Activated T-cell treated with anti-CD3 and anti-CD28 coated beads, Interleukin-2, amount 50 U/mL, for 4 hours (primary cell): ENCODE measurements at regions not wholly inside any gene's neighbourhood (a gene's known extent, or its start where the extent isn't known, plus 50 kb on each side); places are given as distances from the start of the nearest gene placed in this dataset.
"Not testable (repeated sequence)": the region's sequence is repeated elsewhere in the genome, so short reads cannot be mapped to it uniquely, and the experiment has no call there.

ENCODE experiments used
- ATAC-seq, 2 donors: fragments of 200-7000 bp; cut with Tn5 transposase; one replicate each; pipeline ENCODE4 v1.10.0; 2021
- DNase-seq: peaks from one replicate; pipeline ENCODE4 v3.0.0-alpha.2; 2020
- H3K27me3 Mint-ChIP-seq: one replicate; pipeline ENCODE4 v1.8.0; 2021; ENCODE audit warnings: low read depth, mixed read lengths
- H3K36me3 Mint-ChIP-seq: one replicate; pipeline ENCODE4 v1.8.0; 2022; ENCODE audit warnings: mixed read lengths; ENCODE audit not compliant: insufficient read depth
- H3K4me1 Mint-ChIP-seq: one replicate; pipeline ENCODE4 v1.8.0; 2021; ENCODE audit warnings: low read depth, mixed read lengths
- H3K4me3 Mint-ChIP-seq: one replicate; pipeline ENCODE4 v1.8.0; 2021; ENCODE audit warnings: mild to moderate bottlenecking, moderate library complexity, mixed read lengths
- H3K9me3 Mint-ChIP-seq: one replicate; pipeline ENCODE4 v1.8.0; 2021; ENCODE audit warnings: mixed read lengths

DNA sequence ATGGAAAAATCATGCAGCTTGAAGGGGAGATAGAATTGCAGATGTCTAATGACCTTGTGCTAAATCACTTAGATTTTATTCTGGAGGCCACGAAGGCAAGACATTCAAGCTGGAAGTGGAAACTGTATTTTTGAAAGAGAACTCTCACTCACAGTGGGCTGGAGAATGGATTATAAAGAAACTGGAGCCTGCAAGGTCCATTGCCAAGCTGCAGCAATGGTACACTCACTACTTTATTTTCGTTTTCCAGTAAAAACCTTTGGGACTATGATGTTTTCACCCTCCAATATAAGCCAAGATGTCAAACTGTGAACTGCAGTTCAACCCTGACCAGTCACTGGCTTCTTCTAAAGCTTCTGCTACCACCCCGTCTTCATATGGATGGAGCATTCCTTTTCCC, 62.0 kb downstream of the SKIDA1 start:
- DNase-seq (no peak), ATAC-seq (no peak)
- no peaks in the 10 kb centered on the region for H3K4me1 Mint-ChIP-seq
- peaks cover 5% of the 10 kb centered on the region for H3K27me3 Mint-ChIP-seq
- no peaks in the 10 kb centered on the region for H3K9me3 Mint-ChIP-seq
- no peaks in the 10 kb centered on the region for H3K36me3 Mint-ChIP-seq
- H3K4me3 Mint-ChIP-seq, result no peak overlapping the region

DNA sequence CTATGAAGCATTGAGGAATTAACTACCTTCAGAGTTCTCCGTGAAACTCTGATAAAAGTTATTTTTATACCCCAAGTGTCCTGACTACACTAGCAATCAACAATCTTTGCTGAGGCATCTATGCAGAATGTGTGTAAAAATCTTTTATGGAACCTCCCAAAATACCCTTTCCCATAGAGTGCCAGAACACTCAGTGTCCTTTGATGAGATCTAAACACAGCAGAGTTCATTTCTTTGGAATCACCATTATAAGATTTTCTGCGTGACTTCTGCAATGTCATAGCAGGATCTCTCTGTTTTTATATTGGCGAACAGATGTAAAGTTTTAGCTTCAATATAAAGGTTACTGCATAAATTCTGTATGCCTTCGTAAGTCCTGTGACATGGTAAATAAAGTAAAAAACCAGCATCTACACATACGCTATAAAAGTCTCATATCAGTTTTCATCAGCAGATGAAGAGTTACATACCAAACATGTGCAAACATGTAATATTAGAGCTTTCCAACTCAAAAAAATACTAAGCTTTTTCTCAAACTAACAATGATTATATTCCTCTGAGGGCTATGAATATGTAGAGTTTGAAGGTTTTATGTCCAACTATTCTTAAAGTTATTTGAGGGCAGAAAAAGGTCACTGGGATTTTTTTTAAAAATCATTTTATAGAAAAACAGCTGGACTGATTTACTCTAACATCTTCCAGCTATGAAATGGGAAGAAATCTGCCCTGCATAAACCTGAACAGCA, 67.2 kb downstream of the SKIDA1 start:
- peaks cover 14% of the 10 kb centered on the region for H3K27me3 Mint-ChIP-seq
- H3K36me3 Mint-ChIP-seq, result no peaks in the 10 kb centered on the region
- H3K4me3 Mint-ChIP-seq, result no peak overlapping the region
- H3K4me1 Mint-ChIP-seq, result no peaks in the 10 kb centered on the region
- no peaks in the 10 kb centered on the region for H3K9me3 Mint-ChIP-seq
- ATAC-seq, result no peak
- DNase-seq, result no peak

DNA sequence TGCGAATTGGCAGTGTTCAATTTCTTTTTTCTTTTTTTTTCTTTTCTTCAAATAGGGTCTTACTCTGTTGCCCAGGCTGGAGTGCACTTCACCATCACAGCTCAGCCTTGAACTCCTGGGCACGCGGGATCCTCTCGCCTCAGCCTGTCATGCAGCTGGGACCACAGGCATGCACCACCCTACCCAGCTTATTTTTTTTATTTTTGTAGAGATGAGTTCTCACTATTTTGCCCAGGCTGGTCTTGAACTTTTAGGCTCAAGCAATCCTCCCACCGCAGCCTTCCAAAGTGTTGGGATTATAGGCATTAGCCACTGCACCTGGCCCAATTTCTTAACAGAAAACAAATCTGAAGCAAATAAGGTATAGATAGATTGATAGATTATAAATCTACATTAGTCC, 69.3 kb downstream of the SKIDA1 start:
- H3K4me1 Mint-ChIP-seq, result no peaks in the 10 kb centered on the region
- H3K4me3 Mint-ChIP-seq, result no peak overlapping the region
- DNase-seq, result no peak
- H3K9me3 Mint-ChIP-seq, result no peaks in the 10 kb centered on the region
- H3K27me3 Mint-ChIP-seq, result peaks cover 13% of the 10 kb centered on the region
- H3K36me3 Mint-ChIP-seq, result no peaks in the 10 kb centered on the region
- ATAC-seq, result no peak

GRCh38 chr10:21452203-21452602, 73.3 kb downstream of the SKIDA1 start:
- no peak for ATAC-seq
- no peaks in the 10 kb centered on the region for H3K9me3 Mint-ChIP-seq
- DNase-seq, result no peak
- no peaks in the 10 kb centered on the region for H3K36me3 Mint-ChIP-seq
- no peak overlapping the region for H3K4me3 Mint-ChIP-seq
- H3K27me3 Mint-ChIP-seq, result peaks cover 13% of the 10 kb centered on the region
- H3K4me1 Mint-ChIP-seq, result no peaks in the 10 kb centered on the region

DNA sequence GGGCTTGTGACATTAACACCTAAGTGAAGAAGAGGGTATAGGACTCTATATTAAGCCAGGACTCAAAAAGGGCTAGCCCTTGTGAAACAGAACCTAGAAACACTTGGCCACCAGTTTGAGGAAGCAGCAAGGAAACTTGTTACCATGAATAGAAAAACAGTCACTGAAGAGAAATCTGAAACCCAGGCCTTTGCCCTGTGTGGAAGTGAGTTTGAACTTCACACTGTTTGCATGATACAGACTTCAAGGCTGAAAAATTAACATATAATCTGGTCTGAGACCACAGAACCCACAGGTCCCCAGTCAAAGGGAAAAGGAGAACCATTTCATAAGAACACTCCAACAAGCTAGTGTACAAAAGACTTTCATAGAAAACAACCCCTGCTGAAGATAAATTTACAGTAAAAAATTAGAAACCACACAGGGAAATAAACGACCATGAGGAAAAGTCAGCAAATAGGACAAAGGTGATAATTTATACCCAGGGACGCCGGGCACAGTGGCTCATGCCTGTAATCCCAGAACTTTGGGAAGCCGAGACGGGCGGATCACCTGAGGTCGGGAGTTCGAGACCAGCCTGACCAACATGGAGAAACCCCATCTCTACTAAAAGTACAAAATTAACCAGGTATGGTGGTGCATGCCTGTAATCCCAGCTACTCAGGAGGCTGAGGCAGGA, 76.1 kb downstream of the SKIDA1 start:
- H3K36me3 Mint-ChIP-seq, result no peaks in the 10 kb centered on the region
- ATAC-seq (no peak), DNase-seq (no peak)
- H3K27me3 Mint-ChIP-seq, result peaks cover 7% of the 10 kb centered on the region
- H3K4me1 Mint-ChIP-seq, result no peaks in the 10 kb centered on the region
- no peak overlapping the region for H3K4me3 Mint-ChIP-seq
- H3K9me3 Mint-ChIP-seq, result no peaks in the 10 kb centered on the region

DNA sequence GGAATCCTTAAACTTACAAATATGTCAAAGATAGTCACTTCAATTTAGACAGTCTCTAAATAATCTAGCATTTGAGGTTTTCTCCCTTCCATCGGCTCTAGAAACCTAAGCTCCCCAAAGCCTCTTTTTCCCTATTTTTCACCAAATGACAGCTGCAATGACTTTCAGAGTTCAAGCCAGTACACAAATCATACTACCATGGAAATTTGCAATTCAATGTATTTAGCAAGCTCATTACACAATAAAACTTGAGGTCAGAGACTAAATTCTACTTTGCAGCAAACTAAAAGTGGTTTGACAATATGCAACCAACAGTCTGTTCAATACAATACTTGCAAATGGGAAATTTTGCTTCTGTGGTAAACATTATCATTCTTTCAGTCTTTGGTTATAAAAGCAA, 80.3 kb downstream of the SKIDA1 start:
- DNase-seq, result no peak

GRCh38 chr10:21441625-21442024, 83.9 kb downstream of the SKIDA1 start:
- H3K27me3 Mint-ChIP-seq, result no peaks in the 10 kb centered on the region
- DNase-seq (no peak), ATAC-seq (no peak)
- no peaks in the 10 kb centered on the region for H3K4me1 Mint-ChIP-seq
- no peaks in the 10 kb centered on the region for H3K36me3 Mint-ChIP-seq
- H3K9me3 Mint-ChIP-seq, result no peaks in the 10 kb centered on the region
- no peak overlapping the region for H3K4me3 Mint-ChIP-seq

More for the DNA sequence above, 80.3 kb downstream of the SKIDA1 start:
- Mint-ChIP-seq H3K27me3 (no peaks in the 10 kb centered on the region), H3K9me3 (no peaks in the 10 kb centered on the region), H3K4me1 (no peaks in the 10 kb centered on the region), H3K36me3 (no peaks in the 10 kb centered on the region), H3K4me3 (no peak overlapping the region)
- no peak for ATAC-seq

DNA sequence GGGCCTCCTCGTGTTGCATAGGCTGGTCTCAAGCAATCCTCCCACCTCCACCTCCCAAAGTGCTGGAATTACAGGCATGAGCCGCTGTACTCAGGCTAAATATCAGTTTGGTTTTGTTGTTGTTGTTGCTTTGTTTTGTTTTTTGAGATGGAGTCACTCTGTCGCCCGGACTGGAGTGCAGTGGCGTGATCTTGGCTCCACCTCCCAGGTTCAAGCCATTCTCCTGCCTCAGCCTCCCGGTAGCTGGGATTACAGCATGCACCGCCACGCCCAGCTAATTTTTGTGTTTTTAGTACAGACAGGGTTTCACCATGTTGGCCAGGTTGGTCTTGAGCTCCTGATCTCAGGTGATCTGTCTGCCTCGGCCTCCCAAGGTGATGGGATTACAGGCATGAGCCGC, 86.6 kb downstream of the SKIDA1 start:
- not testable (repeated sequence) for ATAC-seq, H3K27me3 Mint-ChIP-seq, H3K4me3 Mint-ChIP-seq, H3K36me3 Mint-ChIP-seq, H3K4me1 Mint-ChIP-seq, H3K9me3 Mint-ChIP-seq, DNase-seq

DNA sequence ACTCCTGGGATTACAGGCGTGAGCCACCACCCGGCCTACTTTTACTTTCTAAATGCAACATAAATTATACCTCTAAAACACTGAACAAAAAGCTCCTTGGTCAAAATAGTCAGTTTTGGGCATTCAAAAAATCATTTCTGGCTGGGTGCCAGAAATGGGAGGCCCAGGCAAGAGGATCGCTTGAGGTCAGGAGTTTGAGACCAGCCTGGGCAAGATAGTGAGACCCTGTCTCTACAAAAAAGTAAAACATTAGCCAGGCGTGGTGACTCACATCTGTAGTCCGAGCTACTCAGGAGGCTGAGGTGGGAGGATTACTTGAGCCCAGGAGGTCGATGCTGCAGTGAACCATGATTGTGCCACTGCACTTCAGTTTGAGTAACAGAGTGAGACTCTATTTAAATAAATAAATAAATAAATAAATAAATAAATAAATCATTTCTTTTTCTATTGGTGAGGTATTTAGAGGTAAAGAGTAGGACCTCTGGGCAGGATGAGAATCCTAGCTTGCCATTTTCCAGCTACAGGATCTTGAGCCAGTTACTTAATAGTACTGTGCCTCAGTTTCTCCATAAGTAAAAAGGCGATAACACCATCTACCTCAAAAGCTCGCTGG, 87.6 kb downstream of the SKIDA1 start:
- Mint-ChIP-seq H3K27me3 (no peaks in the 10 kb centered on the region), H3K4me1 (no peaks in the 10 kb centered on the region), H3K36me3 (no peaks in the 10 kb centered on the region), H3K4me3 (no peak overlapping the region), H3K9me3 (no peaks in the 10 kb centered on the region)
- ATAC-seq (no peak), DNase-seq (no peak)

DNA sequence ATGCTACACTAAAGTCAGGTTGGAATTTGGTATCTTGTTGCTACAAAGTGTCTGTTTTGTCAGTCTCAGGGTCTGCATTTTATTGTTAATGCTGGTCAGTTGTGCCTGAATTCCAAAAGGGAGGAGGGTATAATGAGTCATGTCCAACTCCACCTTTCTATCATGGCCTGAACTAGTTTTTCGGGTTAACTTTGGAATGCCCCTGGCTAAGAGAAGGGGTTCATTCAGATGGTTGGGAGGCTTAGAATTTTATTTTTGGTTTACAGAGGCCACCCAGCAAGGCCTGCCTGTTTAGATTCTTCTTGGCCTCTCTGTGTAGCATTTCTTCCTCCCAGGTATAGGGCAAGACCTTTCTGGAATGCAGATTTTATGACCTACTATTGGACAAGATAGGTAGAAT, 93.2 kb downstream of the SKIDA1 start:
- no peak overlapping the region for H3K4me3 Mint-ChIP-seq
- no peaks in the 10 kb centered on the region for H3K9me3 Mint-ChIP-seq
- no peaks in the 10 kb centered on the region for H3K36me3 Mint-ChIP-seq
- no peak for ATAC-seq
- no peaks in the 10 kb centered on the region for H3K4me1 Mint-ChIP-seq
- H3K27me3 Mint-ChIP-seq, result no peaks in the 10 kb centered on the region
- no peak for DNase-seq

DNA sequence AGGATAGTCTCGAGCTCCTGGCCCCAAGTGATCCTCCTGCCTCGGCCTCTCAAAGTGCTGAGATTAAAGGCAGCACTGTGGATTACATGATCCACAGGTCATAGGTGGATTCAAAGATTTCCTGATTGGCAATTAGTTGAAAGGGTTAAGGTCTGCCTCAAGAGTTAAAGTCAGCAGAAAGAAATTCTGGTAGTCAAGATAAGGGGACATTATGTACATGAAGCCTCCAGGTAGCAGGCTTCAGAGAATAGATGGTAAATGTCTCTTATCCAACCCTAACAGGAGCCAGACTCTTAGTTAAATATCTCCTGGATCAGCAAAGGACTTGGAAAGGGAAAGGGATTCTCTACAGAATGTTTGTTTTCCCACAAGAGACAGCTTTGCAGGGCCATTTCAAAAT, 93.7 kb downstream of the SKIDA1 start:
- Mint-ChIP-seq H3K9me3 (no peaks in the 10 kb centered on the region), H3K4me1 (no peaks in the 10 kb centered on the region), H3K4me3 (no peak overlapping the region), H3K36me3 (no peaks in the 10 kb centered on the region), H3K27me3 (no peaks in the 10 kb centered on the region)
- ATAC-seq (no peak), DNase-seq (no peak)

GRCh38 chr10:21427804-21428481, 97.5 kb downstream of the SKIDA1 start:
- Mint-ChIP-seq H3K9me3 (no peaks in the 10 kb centered on the region), H3K4me3 (no peak overlapping the region), H3K27me3 (no peaks in the 10 kb centered on the region), H3K36me3 (no peaks in the 10 kb centered on the region), H3K4me1 (no peaks in the 10 kb centered on the region)
- DNase-seq (no peak), ATAC-seq (no peak)

GRCh38 chr10:21424459-21424861, 101.0 kb downstream of the SKIDA1 start:
- Mint-ChIP-seq H3K36me3 (no peaks in the 10 kb centered on the region), H3K4me3 (no peak overlapping the region), H3K4me1 (no peaks in the 10 kb centered on the region), H3K9me3 (no peaks in the 10 kb centered on the region), H3K27me3 (no peaks in the 10 kb centered on the region)
- DNase-seq, result no peak
- no peak for ATAC-seq

GRCh38 chr10:21423850-21424249, 101.6 kb downstream of the SKIDA1 start:
- Mint-ChIP-seq H3K36me3 (no peaks in the 10 kb centered on the region), H3K9me3 (no peaks in the 10 kb centered on the region), H3K27me3 (no peaks in the 10 kb centered on the region), H3K4me1 (no peaks in the 10 kb centered on the region), H3K4me3 (no peak overlapping the region)
- ATAC-seq, result no peak
- DNase-seq, result no peak
